GM19467 (cell line): ENCODE measurements at regions not wholly inside any gene's neighbourhood (a gene's known extent, or its start where the extent isn't known, plus 50 kb on each side); places are given as distances from the start of the nearest gene placed in this dataset.
"Not testable (repeated sequence)": the region's sequence is repeated elsewhere in the genome, so short reads cannot be mapped to it uniquely, and the experiment has no call there.

Experiments used
- ATAC-seq: cut with Tn5 transposase; IDR thresholded peaks from one replicate; pipeline ENCODE4 v1.9.1; 2021; ENCODE audit warnings: mild to moderate bottlenecking, moderate library complexity; ENCODE audit not compliant: unreplicated experiment

GRCh38 chr3:168660879-168661657 lies 565.3 kb upstream of the GOLIM4 start:
- ATAC-seq, result not testable (repeated sequence)

GRCh38 chr3:168659015-168659414 lies 563.3 kb upstream of the GOLIM4 start:
- ATAC-seq, result no peak

- ATAC-seq, result no peak
Observed at GRCh38 chr3:168655611-168656010, 559.9 kb upstream of the GOLIM4 start.

GRCh38 chr3:168654700-168655099 lies 559.0 kb upstream of the GOLIM4 start:
- ATAC-seq, result no peak

GRCh38 chr3:168653255-168653654 lies 557.5 kb upstream of the GOLIM4 start:
- no peak for ATAC-seq

- ATAC-seq, result no peak
Observed at GRCh38 chr3:168648321-168648720, 552.6 kb upstream of the GOLIM4 start.

- no peak for ATAC-seq
Observed at GRCh38 chr3:168647582-168647981, 551.9 kb upstream of the GOLIM4 start.

- no peak for ATAC-seq
Observed at GRCh38 chr3:168645180-168645579, 549.5 kb upstream of the GOLIM4 start.

- no peak for ATAC-seq
Observed at GRCh38 chr3:168628549-168628948, 532.8 kb upstream of the GOLIM4 start.

- ATAC-seq, result no peak
Observed at GRCh38 chr3:168625477-168625876, 529.8 kb upstream of the GOLIM4 start.

GRCh38 chr3:168624892-168625448 lies 529.2 kb upstream of the GOLIM4 start:
- no peak for ATAC-seq

GRCh38 chr3:168624195-168624594 lies 528.5 kb upstream of the GOLIM4 start:
- ATAC-seq, result no peak

GRCh38 chr3:168622795-168623194 lies 527.1 kb upstream of the GOLIM4 start:
- no peak for ATAC-seq

- no peak for ATAC-seq
Observed at GRCh38 chr3:168620854-168621253, 525.1 kb upstream of the GOLIM4 start.

GRCh38 chr3:168618827-168619470 lies 523.2 kb upstream of the GOLIM4 start:
- ATAC-seq, result no peak

GRCh38 chr3:168617658-168618057 lies 521.9 kb upstream of the GOLIM4 start:
- no peak for ATAC-seq

- ATAC-seq, result no peak
Observed at GRCh38 chr3:168616915-168617314, 521.2 kb upstream of the GOLIM4 start.

- no peak for ATAC-seq
Observed at GRCh38 chr3:168615493-168616020, 519.8 kb upstream of the GOLIM4 start.

- ATAC-seq, result no peak
Observed at GRCh38 chr3:168613151-168613550, 517.4 kb upstream of the GOLIM4 start.

GRCh38 chr3:168612671-168613070 lies 516.9 kb upstream of the GOLIM4 start:
- no peak for ATAC-seq

- no peak for ATAC-seq
Observed at GRCh38 chr3:168611826-168612225, 516.1 kb upstream of the GOLIM4 start.

GRCh38 chr3:168608926-168609325 lies 513.2 kb upstream of the GOLIM4 start:
- no peak for ATAC-seq
